ENCODE measurements at regions not wholly inside any gene's neighbourhood (a gene's known extent, or its start where the extent isn't known, plus 50 kb on each side); places are given as distances from the start of the nearest gene placed in this dataset.

GRCh38 chr13:77429320-77430142 is 102.6 kb upstream of the MYCBP2 start:
- peak overlapping the region; percentile 84 for H3K4me2 ChIP-seq (ENCODE audit: low read length)
- H3K9ac ChIP-seq (ENCODE audit: low read length): peak overlapping the region; percentile 69
- no peaks in the 10 kb centered on the region for H4K20me1 ChIP-seq (ENCODE audit: insufficient read depth, low read length)
- peak; percentile 70; the same call in 1 of the 2 replicates for TF ChIP-seq EZH2phosphoT487 (IDR thresholded peaks at IDR 0.05; ENCODE audit: low read depth)
- TF ChIP-seq CTCF (IDR thresholded peaks at IDR 0.05; ENCODE audit: low read depth, low read length): no peak
- H3K36me3 ChIP-seq (replicated peaks; ENCODE audit: low read depth, low read length): no peaks in the 10 kb centered on the region
- H3K27me3 ChIP-seq (ENCODE audit: low read depth, low read length): peaks cover 40% of the 10 kb centered on the region
- H3K4me1 ChIP-seq (ENCODE audit: low read length): peaks cover 62% of the 10 kb centered on the region
- H3K79me2 ChIP-seq (ENCODE audit: low read length): no peaks in the 10 kb centered on the region
- peak overlapping the region; percentile 67 for H3K4me3 ChIP-seq (ENCODE audit: low read length)
- H3K9me3 ChIP-seq (ENCODE audit: insufficient read depth, low read length): no peaks in the 10 kb centered on the region
- peak overlapping the region; percentile 93 for H3K27ac ChIP-seq (ENCODE audit: low read length)
- H2AFZ ChIP-seq (ENCODE audit: low read depth, low read length): no peak overlapping the region

- H4K20me1 ChIP-seq (ENCODE audit: insufficient read depth, low read length): no peaks in the 10 kb centered on the region
- H3K79me2 ChIP-seq (ENCODE audit: low read length): no peaks in the 10 kb centered on the region
- TF ChIP-seq EZH2phosphoT487 (IDR thresholded peaks at IDR 0.05; ENCODE audit: low read depth) (no peak), CTCF (IDR thresholded peaks at IDR 0.05; ENCODE audit: low read depth, low read length) (no peak)
- H3K4me3 ChIP-seq (ENCODE audit: low read length): no peak overlapping the region
- no peak overlapping the region for H3K27ac ChIP-seq (ENCODE audit: low read length)
- H3K4me2 ChIP-seq (ENCODE audit: low read length): peak overlapping the region; percentile 16; the same call in 1 of the 2 replicates
- H3K27me3 ChIP-seq (ENCODE audit: low read depth, low read length): peaks cover 26% of the 10 kb centered on the region
- no peak overlapping the region for H3K9ac ChIP-seq (ENCODE audit: low read length)
- H3K4me1 ChIP-seq (ENCODE audit: low read length): peaks cover 37% of the 10 kb centered on the region
- no peak overlapping the region for H2AFZ ChIP-seq (ENCODE audit: low read depth, low read length)
- H3K9me3 ChIP-seq (ENCODE audit: insufficient read depth, low read length): no peaks in the 10 kb centered on the region
- no peaks in the 10 kb centered on the region for H3K36me3 ChIP-seq (replicated peaks; ENCODE audit: low read depth, low read length)
These were observed 98.8 kb upstream of the MYCBP2 start for GRCh38 chr13:77425705-77426104.

- Histone ChIP-seq H3K9ac (ENCODE audit: low read length) (no peak overlapping the region), H3K36me3 (replicated peaks; ENCODE audit: low read depth, low read length) (no peaks in the 10 kb centered on the region), H3K4me2 (ENCODE audit: low read length) (no peak overlapping the region), H3K27ac (ENCODE audit: low read length) (no peak overlapping the region), H3K27me3 (ENCODE audit: low read depth, low read length) (peaks cover 33% of the 10 kb centered on the region), H3K79me2 (ENCODE audit: low read length) (no peaks in the 10 kb centered on the region), H2AFZ (ENCODE audit: low read depth, low read length) (no peak overlapping the region), H3K4me3 (ENCODE audit: low read length) (no peak overlapping the region), H4K20me1 (ENCODE audit: insufficient read depth, low read length) (no peaks in the 10 kb centered on the region), H3K4me1 (ENCODE audit: low read length) (peaks cover 16% of the 10 kb centered on the region), H3K9me3 (ENCODE audit: insufficient read depth, low read length) (no peaks in the 10 kb centered on the region)
- TF ChIP-seq EZH2phosphoT487 (IDR thresholded peaks at IDR 0.05; ENCODE audit: low read depth): no peak
These were observed 96.4 kb upstream of the MYCBP2 start for GRCh38 chr13:77423296-77423695.

- Histone ChIP-seq H4K20me1 (ENCODE audit: insufficient read depth, low read length) (no peaks in the 10 kb centered on the region), H3K9me3 (ENCODE audit: insufficient read depth, low read length) (no peaks in the 10 kb centered on the region), H3K4me1 (ENCODE audit: low read length) (peaks cover 10% of the 10 kb centered on the region), H2AFZ (ENCODE audit: low read depth, low read length) (no peak overlapping the region), H3K4me3 (ENCODE audit: low read length) (no peak overlapping the region), H3K9ac (ENCODE audit: low read length) (no peak overlapping the region), H3K27me3 (ENCODE audit: low read depth, low read length) (peaks cover 33% of the 10 kb centered on the region), H3K79me2 (ENCODE audit: low read length) (no peaks in the 10 kb centered on the region), H3K36me3 (replicated peaks; ENCODE audit: low read depth, low read length) (no peaks in the 10 kb centered on the region), H3K27ac (ENCODE audit: low read length) (no peak overlapping the region), H3K4me2 (ENCODE audit: low read length) (no peak overlapping the region)
- TF ChIP-seq EZH2phosphoT487 (IDR thresholded peaks at IDR 0.05; ENCODE audit: low read depth) (no peak), CTCF (IDR thresholded peaks at IDR 0.05; ENCODE audit: low read depth, low read length) (no peak)
These were observed 95.8 kb upstream of the MYCBP2 start for GRCh38 chr13:77422724-77423123.
